ENCODE measurements at regions not wholly inside any gene's neighbourhood (a gene's known extent, or its start where the extent isn't known, plus 50 kb on each side); places are given as distances from the start of the nearest gene placed in this dataset.
"Not testable (repeated sequence)": the region's sequence is repeated elsewhere in the genome, so short reads cannot be mapped to it uniquely, and the experiment has no call there.

DNA sequence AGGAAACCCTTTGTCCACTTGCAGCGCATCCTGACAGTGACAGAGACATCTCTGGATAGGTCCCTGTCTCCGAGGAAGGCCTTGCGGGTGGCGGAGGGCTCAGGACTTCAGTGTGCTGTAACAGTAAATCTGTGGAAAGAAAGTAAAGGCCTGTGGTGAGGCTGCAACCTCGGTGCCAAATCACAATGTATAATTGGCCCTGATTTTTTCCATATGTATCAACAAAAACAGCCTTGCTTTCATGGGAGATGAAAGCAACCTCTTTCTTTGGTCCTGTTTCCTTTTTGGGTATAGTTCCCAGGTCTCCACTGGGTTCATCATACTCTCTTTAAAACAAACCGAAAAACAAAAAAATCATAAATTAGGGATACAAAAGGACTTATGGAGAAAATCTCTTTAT lies 110.9 kb upstream of the BMPER start:
- Histone ChIP-seq H2AFZ (ENCODE audit: low read length) (no peak overlapping the region), H3K27ac (ENCODE audit: low read length) (no peak overlapping the region), H3K9me2 (replicated peaks; ENCODE audit: insufficient read depth, low read length) (no peaks in the 10 kb centered on the region), H3K9me3 (ENCODE audit: low read length) (no peaks in the 10 kb centered on the region), H3K27me3 (ENCODE audit: low read length) (no peaks in the 10 kb centered on the region), H3K4me2 (ENCODE audit: low read depth, low read length, poor library complexity, severe bottlenecking) (no peak overlapping the region), H3K79me2 (ENCODE audit: low read length) (no peaks in the 10 kb centered on the region), H3K4me3 (ENCODE audit: low read length) (no peak overlapping the region), H3K4me1 (ENCODE audit: low read length) (no peaks in the 10 kb centered on the region), H4K20me1 (ENCODE audit: insufficient read depth, low read depth, low read length) (no peaks in the 10 kb centered on the region), H3K9ac (ENCODE audit: low read length) (no peak overlapping the region), H3K36me3 (ENCODE audit: insufficient read depth, low read length) (no peaks in the 10 kb centered on the region)
- no peak for DNase-seq

DNA sequence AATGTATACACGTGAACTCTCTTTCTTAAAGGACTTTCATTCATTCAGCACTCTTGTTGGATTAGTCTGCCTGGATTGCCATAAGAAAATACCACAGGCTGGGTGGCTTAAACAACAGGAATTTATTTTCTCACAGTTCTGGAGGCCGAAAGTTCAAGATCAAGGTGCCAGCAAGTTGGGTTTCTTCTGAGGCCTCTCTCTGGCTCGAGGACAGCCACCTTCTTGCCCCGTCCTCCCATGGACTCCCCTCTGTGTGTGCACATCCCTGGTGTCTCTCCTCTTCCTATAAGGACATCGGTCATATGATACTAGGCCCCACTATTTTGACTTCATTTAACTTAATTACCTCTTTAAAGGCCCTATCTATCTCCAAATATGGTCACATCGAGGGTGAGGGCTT lies 110.4 kb upstream of the BMPER start:
- Histone ChIP-seq H3K27ac (ENCODE audit: low read length) (no peak overlapping the region), H3K4me1 (ENCODE audit: low read length) (no peaks in the 10 kb centered on the region), H3K27me3 (ENCODE audit: low read length) (no peaks in the 10 kb centered on the region), H3K9ac (ENCODE audit: low read length) (no peak overlapping the region), H3K79me2 (ENCODE audit: low read length) (no peaks in the 10 kb centered on the region), H2AFZ (ENCODE audit: low read length) (no peak overlapping the region), H4K20me1 (ENCODE audit: insufficient read depth, low read depth, low read length) (no peaks in the 10 kb centered on the region), H3K36me3 (ENCODE audit: insufficient read depth, low read length) (no peaks in the 10 kb centered on the region), H3K9me3 (ENCODE audit: low read length) (no peaks in the 10 kb centered on the region), H3K9me2 (replicated peaks; ENCODE audit: insufficient read depth, low read length) (no peaks in the 10 kb centered on the region), H3K4me3 (ENCODE audit: low read length) (no peak overlapping the region), H3K4me2 (ENCODE audit: low read depth, low read length, poor library complexity, severe bottlenecking) (no peak overlapping the region)
- DNase-seq, result no peak

DNA sequence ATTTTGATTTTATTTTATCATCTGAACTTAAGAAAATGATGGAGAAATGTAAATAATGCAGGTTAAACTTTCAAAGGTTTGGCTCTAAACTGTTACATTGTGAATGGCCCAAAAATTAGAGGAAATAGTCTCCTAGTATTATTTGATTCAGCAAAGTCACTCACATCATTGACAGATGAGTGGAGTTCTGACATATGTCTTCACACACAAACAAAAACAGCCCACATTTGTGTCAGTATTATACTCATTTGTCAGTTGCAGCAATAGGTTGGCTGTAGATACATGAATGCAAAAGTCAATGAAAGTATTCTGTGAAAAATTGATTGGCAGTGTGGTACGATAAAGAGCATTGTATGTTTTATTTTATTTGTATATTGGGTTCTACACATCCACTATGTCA lies 108.8 kb upstream of the BMPER start:
- DNase-seq, result no peak
- no peak overlapping the region for H3K4me3 ChIP-seq (ENCODE audit: low read length)
- no peak overlapping the region for H3K4me2 ChIP-seq (ENCODE audit: low read depth, low read length, poor library complexity, severe bottlenecking)
- H4K20me1 ChIP-seq (ENCODE audit: insufficient read depth, low read depth, low read length), result no peaks in the 10 kb centered on the region
- no peaks in the 10 kb centered on the region for H3K27me3 ChIP-seq (ENCODE audit: low read length)
- no peaks in the 10 kb centered on the region for H3K4me1 ChIP-seq (ENCODE audit: low read length)
- no peak overlapping the region for H3K9ac ChIP-seq (ENCODE audit: low read length)
- H2AFZ ChIP-seq (ENCODE audit: low read length), result no peak overlapping the region
- no peaks in the 10 kb centered on the region for H3K36me3 ChIP-seq (ENCODE audit: insufficient read depth, low read length)
- no peak overlapping the region for H3K27ac ChIP-seq (ENCODE audit: low read length)
- no peaks in the 10 kb centered on the region for H3K79me2 ChIP-seq (ENCODE audit: low read length)
- H3K9me3 ChIP-seq (ENCODE audit: low read length), result no peaks in the 10 kb centered on the region
- H3K9me2 ChIP-seq (replicated peaks; ENCODE audit: insufficient read depth, low read length), result no peaks in the 10 kb centered on the region

DNA sequence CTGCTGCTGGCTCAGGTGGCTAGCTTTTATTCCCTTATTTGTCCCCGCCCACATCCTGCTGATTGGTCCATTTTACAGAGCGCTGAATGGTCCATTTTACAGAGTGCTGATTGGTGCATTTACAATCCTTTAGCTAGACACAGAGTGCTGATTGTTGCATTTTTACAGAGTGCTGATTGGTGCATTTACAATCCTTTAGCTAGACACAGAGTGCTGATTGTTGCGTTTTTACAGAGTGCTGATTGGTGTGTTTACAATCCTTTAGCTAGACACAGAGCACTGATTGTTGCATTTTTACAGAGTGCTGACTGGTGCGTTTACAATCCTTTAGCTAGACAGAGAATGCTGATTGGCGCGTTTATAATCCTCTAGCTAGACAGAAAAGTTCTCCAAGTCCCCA lies 107.8 kb upstream of the BMPER start:
- not testable (repeated sequence) for H3K36me3 ChIP-seq (ENCODE audit: insufficient read depth, low read length); DNase-seq

DNA sequence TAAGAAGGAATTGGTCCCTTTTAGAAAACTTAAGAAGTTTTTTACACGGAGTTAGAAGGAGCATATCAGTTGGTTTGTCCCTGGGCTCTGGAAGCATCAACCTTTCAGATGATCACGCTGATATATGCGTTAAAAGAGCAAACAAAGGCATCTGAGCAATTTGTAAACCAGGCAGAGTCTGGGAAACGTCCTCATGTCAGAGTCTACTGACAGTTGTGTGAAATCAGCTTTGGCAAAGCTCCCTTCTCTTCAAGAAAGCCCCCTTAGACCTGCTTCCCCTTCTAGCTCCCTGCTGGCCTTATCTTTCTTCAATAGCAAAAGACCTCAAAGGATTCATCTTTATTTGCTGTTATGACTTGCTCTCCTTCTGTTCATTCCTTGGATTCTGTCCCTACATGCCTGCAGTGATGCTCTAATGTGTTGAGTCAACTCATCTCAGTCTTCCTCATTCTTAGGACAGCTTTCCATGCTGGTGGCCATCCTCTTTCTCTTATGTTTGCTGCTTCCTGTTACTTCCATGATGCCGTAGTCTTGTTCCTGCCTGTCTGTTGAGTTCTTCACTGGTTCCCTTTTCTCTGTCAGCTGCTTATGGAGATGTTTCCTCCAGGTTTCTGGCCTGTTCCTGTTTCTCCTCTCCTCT lies 106.5 kb upstream of the BMPER start:
- H3K9me3 ChIP-seq (ENCODE audit: low read length), result no peaks in the 10 kb centered on the region
- H2AFZ ChIP-seq (ENCODE audit: low read length), result no peak overlapping the region
- DNase-seq, result no peak
- no peaks in the 10 kb centered on the region for H3K79me2 ChIP-seq (ENCODE audit: low read length)
- no peak overlapping the region for H3K27ac ChIP-seq (ENCODE audit: low read length)
- H3K36me3 ChIP-seq (ENCODE audit: insufficient read depth, low read length), result no peaks in the 10 kb centered on the region
- no peak overlapping the region for H3K9ac ChIP-seq (ENCODE audit: low read length)
- no peaks in the 10 kb centered on the region for H4K20me1 ChIP-seq (ENCODE audit: insufficient read depth, low read depth, low read length)
- no peaks in the 10 kb centered on the region for H3K27me3 ChIP-seq (ENCODE audit: low read length)
- no peak overlapping the region for H3K4me2 ChIP-seq (ENCODE audit: low read depth, low read length, poor library complexity, severe bottlenecking)
- no peaks in the 10 kb centered on the region for H3K4me1 ChIP-seq (ENCODE audit: low read length)
- H3K9me2 ChIP-seq (replicated peaks; ENCODE audit: insufficient read depth, low read length), result no peaks in the 10 kb centered on the region
- no peak overlapping the region for H3K4me3 ChIP-seq (ENCODE audit: low read length)

More for the DNA sequence above, 107.8 kb upstream of the BMPER start:
- not testable (repeated sequence) for H4K20me1 ChIP-seq (ENCODE audit: insufficient read depth, low read depth, low read length); H3K27ac ChIP-seq (ENCODE audit: low read length); H3K79me2 ChIP-seq (ENCODE audit: low read length); H3K9me2 ChIP-seq (replicated peaks; ENCODE audit: insufficient read depth, low read length); H3K27me3 ChIP-seq (ENCODE audit: low read length); H3K9ac ChIP-seq (ENCODE audit: low read length); H3K4me1 ChIP-seq (ENCODE audit: low read length); H3K9me3 ChIP-seq (ENCODE audit: low read length); H3K4me3 ChIP-seq (ENCODE audit: low read length); H2AFZ ChIP-seq (ENCODE audit: low read length); H3K4me2 ChIP-seq (ENCODE audit: low read depth, low read length, poor library complexity, severe bottlenecking)

DNA sequence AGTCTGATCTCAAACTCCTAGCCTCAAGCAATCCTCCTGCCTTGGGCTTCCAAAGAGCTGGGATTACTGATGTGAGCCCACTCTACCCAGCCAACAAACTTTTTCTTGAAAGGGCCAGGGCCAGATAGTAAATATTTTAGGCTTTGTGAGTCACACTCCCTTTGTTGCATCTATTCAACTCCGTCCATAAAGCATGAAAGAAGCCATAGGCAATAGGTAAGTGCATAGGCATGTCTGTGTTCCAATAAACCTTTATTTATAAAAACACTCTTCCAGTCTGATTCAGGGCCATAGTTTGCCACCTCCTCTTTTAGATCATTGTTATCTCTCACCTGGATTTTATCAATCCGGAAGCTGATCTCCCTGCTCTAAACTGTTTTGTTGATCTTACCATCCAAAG lies 105.6 kb upstream of the BMPER start:
- Histone ChIP-seq H3K4me1 (ENCODE audit: low read length) (no peaks in the 10 kb centered on the region), H3K36me3 (ENCODE audit: insufficient read depth, low read length) (no peaks in the 10 kb centered on the region), H3K4me2 (ENCODE audit: low read depth, low read length, poor library complexity, severe bottlenecking) (no peak overlapping the region), H3K27me3 (ENCODE audit: low read length) (no peaks in the 10 kb centered on the region), H3K9me2 (replicated peaks; ENCODE audit: insufficient read depth, low read length) (no peaks in the 10 kb centered on the region), H3K27ac (ENCODE audit: low read length) (no peak overlapping the region), H3K79me2 (ENCODE audit: low read length) (no peaks in the 10 kb centered on the region), H4K20me1 (ENCODE audit: insufficient read depth, low read depth, low read length) (no peaks in the 10 kb centered on the region), H3K9ac (ENCODE audit: low read length) (no peak overlapping the region), H3K9me3 (ENCODE audit: low read length) (no peaks in the 10 kb centered on the region), H3K4me3 (ENCODE audit: low read length) (no peak overlapping the region), H2AFZ (ENCODE audit: low read length) (no peak overlapping the region)
- no peak for DNase-seq

DNA sequence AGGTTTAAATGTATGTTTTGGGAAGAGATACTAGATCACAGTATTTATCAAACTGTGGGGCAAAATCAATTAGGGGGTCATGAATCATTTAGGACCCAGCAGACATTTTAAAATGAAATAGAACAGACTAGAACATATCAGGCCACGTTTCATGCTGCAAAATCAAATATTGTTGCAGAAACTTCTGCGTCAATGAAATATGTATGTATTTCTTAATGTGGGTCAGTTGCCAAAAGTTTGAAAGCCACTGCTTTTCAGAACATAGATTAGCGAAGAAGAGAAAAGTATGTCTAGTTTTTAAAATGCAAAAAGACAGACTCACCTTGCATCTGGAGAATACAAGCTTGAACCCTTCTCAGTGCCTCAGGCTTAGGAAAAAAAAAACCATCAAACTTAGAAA lies 102.7 kb upstream of the BMPER start:
- Histone ChIP-seq H3K4me1 (ENCODE audit: low read length) (no peaks in the 10 kb centered on the region), H3K36me3 (ENCODE audit: insufficient read depth, low read length) (no peaks in the 10 kb centered on the region), H3K4me2 (ENCODE audit: low read depth, low read length, poor library complexity, severe bottlenecking) (no peak overlapping the region), H4K20me1 (ENCODE audit: insufficient read depth, low read depth, low read length) (no peaks in the 10 kb centered on the region), H3K9me2 (replicated peaks; ENCODE audit: insufficient read depth, low read length) (no peaks in the 10 kb centered on the region), H3K9ac (ENCODE audit: low read length) (no peak overlapping the region), H2AFZ (ENCODE audit: low read length) (no peak overlapping the region), H3K9me3 (ENCODE audit: low read length) (no peaks in the 10 kb centered on the region), H3K4me3 (ENCODE audit: low read length) (no peak overlapping the region), H3K79me2 (ENCODE audit: low read length) (no peaks in the 10 kb centered on the region), H3K27ac (ENCODE audit: low read length) (no peak overlapping the region), H3K27me3 (ENCODE audit: low read length) (no peaks in the 10 kb centered on the region)
- no peak for DNase-seq

DNA sequence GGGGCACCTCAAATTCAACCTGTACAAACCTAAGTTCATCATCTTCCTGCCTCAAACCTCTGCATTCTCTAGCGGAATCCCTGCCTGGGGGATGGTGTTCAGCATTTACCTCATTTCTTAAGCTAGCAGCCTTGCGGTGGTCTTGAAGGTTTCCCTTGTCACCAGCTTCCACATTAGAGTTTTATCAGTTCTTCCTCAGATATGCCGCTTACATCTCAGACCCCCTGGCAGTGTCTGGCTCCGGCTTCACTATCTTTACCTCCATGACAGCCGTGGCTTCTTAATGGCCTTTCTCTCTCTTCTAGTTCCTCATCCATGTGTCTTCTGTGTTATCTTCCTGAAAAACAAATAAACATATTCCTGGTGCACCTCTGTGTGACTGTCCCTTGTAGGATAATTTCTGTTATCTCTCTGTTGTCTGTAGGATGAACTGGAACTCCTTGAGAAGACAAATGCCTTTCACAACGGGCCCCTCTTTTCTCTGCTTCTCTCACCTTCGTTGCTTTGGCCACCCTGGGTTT lies 101.1 kb upstream of the BMPER start:
- no peaks in the 10 kb centered on the region for H3K9me3 ChIP-seq (ENCODE audit: low read length)
- H3K4me2 ChIP-seq (ENCODE audit: low read depth, low read length, poor library complexity, severe bottlenecking), result no peak overlapping the region
- H3K9ac ChIP-seq (ENCODE audit: low read length), result no peak overlapping the region
- H2AFZ ChIP-seq (ENCODE audit: low read length), result no peak overlapping the region
- H3K36me3 ChIP-seq (ENCODE audit: insufficient read depth, low read length), result no peaks in the 10 kb centered on the region
- no peak overlapping the region for H3K4me3 ChIP-seq (ENCODE audit: low read length)
- no peak for DNase-seq
- no peaks in the 10 kb centered on the region for H4K20me1 ChIP-seq (ENCODE audit: insufficient read depth, low read depth, low read length)
- H3K9me2 ChIP-seq (replicated peaks; ENCODE audit: insufficient read depth, low read length), result no peaks in the 10 kb centered on the region
- no peaks in the 10 kb centered on the region for H3K79me2 ChIP-seq (ENCODE audit: low read length)
- H3K27me3 ChIP-seq (ENCODE audit: low read length), result no peaks in the 10 kb centered on the region
- H3K27ac ChIP-seq (ENCODE audit: low read length), result no peak overlapping the region
- H3K4me1 ChIP-seq (ENCODE audit: low read length), result no peaks in the 10 kb centered on the region

All from Karpas-422 (cell line).